Thyroid gland (tissue), 4 donors: ENCODE measurements at regions not wholly inside any gene's neighbourhood (a gene's known extent, or its start where the extent isn't known, plus 50 kb on each side); places are given as distances from the start of the nearest gene placed in this dataset.

ENCODE experiments used
- DNase-seq, 2 donors: peaks; one replicate each; pipeline ENCODE4 v3.0.0-alpha.2; 2019
- H3K27ac ChIP-seq, 3 donors: fragments of 200-600 bp; sonication (generic); 1 replicate in 2 of 3; 2 replicates in 1 of 3; pipeline ENCODE4 v1.5.1; 2016 to 2019; ENCODE audit warnings: mild to moderate bottlenecking in 1 of 3, moderate library complexity in 1 of 3
- H3K27me3 ChIP-seq: fragments of 200-600 bp; sonication (generic); one replicate; pipeline ENCODE4 v1.5.1; 2019
- H3K36me3 ChIP-seq, 2 donors: fragments of 200-600 bp; sonication (generic); one replicate each; pipeline ENCODE4 v1.5.1; 2016 to 2019
- H3K4me1 ChIP-seq, 2 donors: fragments of 200-600 bp; sonication (generic); one replicate each; pipeline ENCODE4 v1.5.1; 2017 to 2019
- H3K4me3 ChIP-seq, 3 donors: fragments of 200-600 bp; sonication (generic); replicated peaks in 1 of 3; 1 replicate in 2 of 3; 2 replicates in 1 of 3; pipeline ENCODE4 v1.5.1; 2016; ENCODE audit warnings: mild to moderate bottlenecking in 1 of 3
- H3K9me3 ChIP-seq: fragments of 200-600 bp; sonication (generic); one replicate; pipeline ENCODE4 v1.5.1; 2017
- CTCF ChIP-seq, 6 experiments: fragments of 200-600 bp in 3 of 6; fragments of 450-650 bp in 3 of 6; sonication (generic) in 3 of 6; IDR thresholded peaks; one replicate each; pipeline ENCODE4 v1.5.1; 2016 to 2019; ENCODE audit warnings: antibody characterized with exemption in 6 of 6, mild to moderate bottlenecking in 2 of 6, inconsistent platforms in 1 of 6, moderate library complexity in 1 of 6
- POLR2A ChIP-seq, 2 donors: fragments of 450-650 bp; IDR thresholded peaks; one replicate each; pipeline ENCODE4 v1.6.1; 2017; ENCODE audit warnings: antibody characterized with exemption in 2 of 2, mild to moderate bottlenecking in 2 of 2, moderate library complexity in 1 of 2
- WGBS, 2 donors: methylation state at CpG; one replicate each; pipeline ENCODE4 v1.1.5; 2017; 5-methylcytosine and 5-hydroxymethylcytosine counted together
- intact Hi-C: fragments of 100-400 bp; cut with DNase I; formaldehyde crosslinking; loops from one replicate; pipeline ENCODE4 v1.15.1; 2023

- Histone ChIP-seq H3K9me3 (no peaks in the 10 kb centered on the region), H3K4me1 (no peaks in the 10 kb centered on the region), H3K36me3 (no peaks in the 10 kb centered on the region), H3K4me3 (no peak overlapping the region), H3K27me3 (no peaks in the 10 kb centered on the region), H3K27ac (no peak overlapping the region)
- TF ChIP-seq CTCF (IDR thresholded peaks at IDR 0.05) (no peak), POLR2A (IDR thresholded peaks at IDR 0.05) (no peak)
- DNase-seq: no peak
- intact Hi-C loops: no loop called here
- WGBS, 2 donors: 68 to 73% methylated on average over 9 of the region's 9 CpGs
Observed at GRCh38 chr21:28207436-28208173, 785.1 kb downstream of the LTN1 start.

DNA sequence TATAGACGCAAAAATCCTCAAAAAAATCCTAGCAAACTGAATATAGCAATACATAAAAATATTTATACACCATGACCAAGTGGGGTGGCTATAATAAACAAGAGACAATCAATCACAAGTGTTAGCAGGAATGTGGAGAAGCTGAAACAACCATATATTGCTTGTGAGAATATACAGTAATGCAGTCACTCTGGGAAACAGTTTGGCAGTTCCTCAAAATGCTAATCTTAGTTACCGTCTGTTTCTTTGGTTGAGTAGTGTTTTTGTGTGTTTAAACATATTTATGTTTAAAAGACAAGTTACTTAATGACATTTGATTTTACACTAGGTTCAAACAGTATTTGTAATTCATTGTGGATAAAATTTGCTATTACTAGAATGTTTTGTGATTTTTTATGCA is 792.0 kb downstream of the LTN1 start:
- Histone ChIP-seq H3K27me3 (no peaks in the 10 kb centered on the region), H3K4me1 (no peaks in the 10 kb centered on the region), H3K27ac (no peak overlapping the region), H3K36me3 (no peaks in the 10 kb centered on the region), H3K9me3 (no peaks in the 10 kb centered on the region), H3K4me3 (no peak overlapping the region)
- WGBS, 2 donors: 81 to 89% methylated on average over 2 of the region's 2 CpGs
- DNase-seq: no peak
- TF ChIP-seq CTCF (IDR thresholded peaks at IDR 0.05): no peak
- TF ChIP-seq POLR2A (IDR thresholded peaks at IDR 0.05): no peak
- intact Hi-C loops: no loop called here

- no peak for TF ChIP-seq POLR2A (IDR thresholded peaks at IDR 0.05)
- TF ChIP-seq CTCF (IDR thresholded peaks at IDR 0.05): no peak
- no peak for DNase-seq
- H3K4me3 ChIP-seq: no peak overlapping the region
- no peak overlapping the region for H3K27ac ChIP-seq
- no peaks in the 10 kb centered on the region for H3K4me1 ChIP-seq
- H3K27me3 ChIP-seq: no peaks in the 10 kb centered on the region
- no peaks in the 10 kb centered on the region for H3K9me3 ChIP-seq
- H3K36me3 ChIP-seq: no peaks in the 10 kb centered on the region
- intact Hi-C loops: no loop called here
- WGBS, 2 donors: 87 to 91% methylated on average over 2 of the region's 2 CpGs
Observed at GRCh38 chr21:28196981-28197380, 795.7 kb downstream of the LTN1 start.

GRCh38 chr21:28193189-28193588 is 799.5 kb downstream of the LTN1 start:
- DNase-seq: no peak
- intact Hi-C loops: no loop called here

More at GRCh38 chr21:28193189-28193588, 799.5 kb downstream of the LTN1 start:
- H3K27me3 ChIP-seq: no peaks in the 10 kb centered on the region
- no peaks in the 10 kb centered on the region for H3K9me3 ChIP-seq
- WGBS, 2 donors: 35 to 76% methylated on average over 2 of the region's 2 CpGs
- no peak overlapping the region for H3K4me3 ChIP-seq
- no peaks in the 10 kb centered on the region for H3K4me1 ChIP-seq
- H3K27ac ChIP-seq: no peak overlapping the region
- no peak for TF ChIP-seq POLR2A (IDR thresholded peaks at IDR 0.05)
- TF ChIP-seq CTCF (IDR thresholded peaks at IDR 0.05): no peak
- no peaks in the 10 kb centered on the region for H3K36me3 ChIP-seq
